Midbrain (tissue), 1 donor: ENCODE measurements at regions not wholly inside any gene's neighbourhood (a gene's known extent, or its start where the extent isn't known, plus 50 kb on each side); places are given as distances from the start of the nearest gene placed in this dataset.
"Not testable (repeated sequence)": the region's sequence is repeated elsewhere in the genome, so short reads cannot be mapped to it uniquely, and the experiment has no call there.

ENCODE experiments used
- DNase-seq: peaks from one replicate; lab custom pipeline; 2025; lab: John Stamatoyannopoulos, UW

DNA sequence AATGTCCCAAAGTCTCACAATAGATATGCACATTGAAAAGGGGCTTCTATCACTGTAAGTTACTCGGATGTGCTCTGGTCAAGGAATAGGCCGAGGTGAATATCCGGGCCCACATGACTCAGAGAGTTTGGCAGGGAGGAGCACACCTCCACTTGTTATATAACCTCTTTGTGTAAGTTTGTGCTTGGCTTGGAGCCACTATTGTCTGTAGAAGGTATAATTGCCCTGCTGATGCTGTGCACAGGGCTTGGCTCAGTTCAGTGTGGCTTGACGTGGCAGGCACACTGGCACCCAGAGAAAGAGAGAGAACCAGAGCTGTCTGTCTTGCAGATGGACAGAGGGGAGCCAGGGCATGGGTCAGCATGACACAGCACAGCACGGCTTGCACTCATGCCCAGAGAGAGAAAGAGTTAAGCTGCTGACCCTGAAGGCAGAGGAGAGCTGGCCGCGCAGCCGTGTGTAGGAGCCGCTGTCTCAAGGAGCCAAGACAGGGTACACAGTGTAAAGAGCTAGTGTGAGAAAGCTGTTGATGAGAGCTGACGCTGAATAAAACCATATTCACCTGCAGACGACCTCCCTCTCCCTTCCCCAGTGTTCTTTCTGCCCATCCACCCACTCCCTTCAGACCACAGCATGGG, 482.5 kb downstream of the C6orf118 start:
- DNase-seq, result peak; percentile 1

GRCh38 chr6:164825386-164825785, 484.0 kb downstream of the C6orf118 start:
- DNase-seq, result no peak

- no peak for DNase-seq
Measured at GRCh38 chr6:164817662-164818061, 491.7 kb downstream of the C6orf118 start.

- DNase-seq, result no peak
Measured at GRCh38 chr6:164812706-164813105, 496.7 kb downstream of the C6orf118 start.

DNA sequence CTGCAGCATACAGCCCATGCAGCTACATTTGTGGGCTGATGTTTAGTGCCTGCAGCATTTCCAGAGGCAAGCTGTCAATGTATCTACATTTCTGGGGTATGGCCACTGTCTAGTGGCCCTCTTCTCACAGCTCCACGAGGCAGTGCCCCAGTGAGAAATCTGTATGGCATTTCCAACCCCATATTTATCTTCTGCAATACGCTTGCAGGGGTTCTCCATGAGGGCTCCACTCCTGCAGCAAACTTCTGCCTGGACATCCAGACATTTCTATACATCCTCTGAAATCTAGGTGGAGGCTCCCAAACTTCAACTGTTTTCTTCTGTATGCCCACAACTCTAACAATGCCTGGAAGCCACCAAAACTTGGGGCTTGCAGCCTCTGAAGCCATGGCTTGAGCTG, 502.3 kb downstream of the C6orf118 start:
- DNase-seq, result no peak

- DNase-seq, result no peak
Measured at GRCh38 chr6:164795056-164795815, 514.2 kb downstream of the C6orf118 start.

- no peak for DNase-seq
Measured at GRCh38 chr6:164792666-164793065, 516.7 kb downstream of the C6orf118 start.

GRCh38 chr6:164791498-164791897, 517.9 kb downstream of the C6orf118 start:
- no peak for DNase-seq

DNA sequence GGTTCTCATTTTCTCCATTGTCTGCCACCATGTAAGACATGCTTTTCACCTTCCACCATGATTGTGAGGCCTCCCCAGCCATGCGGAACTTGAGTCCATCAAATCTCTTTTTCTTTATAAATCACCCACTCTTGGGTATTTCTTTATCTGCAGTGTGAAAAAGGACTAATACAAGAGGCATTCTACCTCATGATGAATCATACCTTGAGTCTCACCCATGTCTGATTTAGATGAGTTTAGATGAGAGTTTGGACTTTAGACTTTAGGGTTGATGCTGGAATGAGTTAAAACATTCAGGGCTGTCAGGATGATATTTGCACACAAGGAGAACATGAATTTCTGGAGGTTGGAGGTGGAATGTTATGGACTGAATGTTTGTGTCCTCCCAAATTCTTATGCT, 545.6 kb downstream of the C6orf118 start:
- no peak for DNase-seq

- DNase-seq, result no peak
Measured at GRCh38 chr6:164757451-164757850, 552.0 kb downstream of the C6orf118 start.

- DNase-seq, result no peak
Measured at GRCh38 chr6:164756723-164757122, 552.7 kb downstream of the C6orf118 start.

DNA sequence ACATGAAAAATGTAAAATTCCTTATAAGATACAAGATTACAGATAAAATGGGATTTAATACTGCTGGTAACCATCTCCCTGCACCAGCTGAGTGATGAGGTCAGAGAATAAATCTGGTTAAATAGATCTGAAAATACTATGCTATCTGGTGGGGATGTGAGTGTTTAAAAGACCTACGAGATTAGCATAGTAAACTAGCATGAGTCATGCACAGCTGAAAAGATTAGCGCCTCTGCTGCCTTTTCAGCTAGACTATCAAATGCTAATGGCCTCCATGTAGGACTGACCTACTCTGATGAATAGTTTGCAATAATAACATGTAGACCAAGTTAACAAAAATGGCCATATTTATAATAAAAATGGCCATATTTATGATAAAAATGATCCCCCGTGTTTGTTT, 553.3 kb downstream of the C6orf118 start:
- no peak for DNase-seq

DNA sequence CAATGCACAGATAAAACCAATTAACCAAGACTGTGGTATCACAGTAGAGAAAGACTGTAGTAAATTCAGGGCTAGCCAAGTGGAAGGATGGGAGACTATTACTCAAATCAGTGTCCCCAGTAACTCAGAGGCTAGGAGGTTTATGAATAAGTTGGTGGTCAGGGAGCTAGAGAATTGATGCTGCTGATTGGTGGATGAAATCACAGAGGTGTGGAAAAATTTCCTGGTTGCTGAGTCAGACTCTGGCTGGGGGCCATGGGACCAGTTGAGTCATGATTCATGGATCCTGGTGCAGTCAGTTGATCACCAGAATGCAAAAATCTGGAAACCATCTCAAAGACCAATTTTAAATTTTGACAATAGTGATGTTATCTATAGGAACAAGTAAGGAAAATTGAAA, 555.9 kb downstream of the C6orf118 start:
- no peak for DNase-seq

DNA sequence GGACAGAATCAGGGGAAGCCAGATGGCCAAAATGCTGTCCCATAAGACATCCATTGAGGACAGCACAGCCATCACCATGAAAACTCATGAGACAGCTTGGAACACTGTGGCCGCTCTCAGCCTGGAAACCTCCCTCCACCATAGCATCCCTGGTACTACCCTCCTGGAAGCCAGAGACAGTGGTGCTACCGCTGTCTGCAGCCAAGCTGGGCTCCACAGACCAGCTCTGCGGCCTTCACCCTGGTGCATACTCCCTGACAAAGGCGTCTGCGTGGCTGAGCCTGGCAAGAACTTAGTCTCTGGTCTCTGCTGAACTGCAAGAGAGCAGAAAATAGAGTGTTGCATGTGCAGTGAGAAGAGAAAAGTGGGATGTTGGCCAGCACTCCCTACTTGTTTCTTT, 558.0 kb downstream of the C6orf118 start:
- no peak for DNase-seq

DNA sequence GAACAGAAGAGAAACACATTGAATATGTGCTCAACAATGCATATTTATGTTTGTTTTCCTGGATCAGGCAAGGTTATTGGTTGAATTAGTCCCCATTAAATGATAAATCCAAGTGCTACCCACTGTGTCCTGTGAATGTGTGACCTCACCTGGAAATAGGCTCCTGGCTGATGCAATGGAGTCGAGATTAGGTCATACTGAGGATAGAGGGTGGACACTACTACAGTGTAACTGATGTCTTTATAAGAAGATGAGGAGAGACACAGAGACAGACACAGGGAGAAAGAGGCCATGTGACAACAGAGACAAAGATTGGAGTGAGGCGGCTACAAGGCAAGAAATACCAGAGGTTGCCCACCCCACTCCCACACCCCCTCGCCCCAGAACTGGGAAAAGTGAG, 559.3 kb downstream of the C6orf118 start:
- DNase-seq, result no peak

DNA sequence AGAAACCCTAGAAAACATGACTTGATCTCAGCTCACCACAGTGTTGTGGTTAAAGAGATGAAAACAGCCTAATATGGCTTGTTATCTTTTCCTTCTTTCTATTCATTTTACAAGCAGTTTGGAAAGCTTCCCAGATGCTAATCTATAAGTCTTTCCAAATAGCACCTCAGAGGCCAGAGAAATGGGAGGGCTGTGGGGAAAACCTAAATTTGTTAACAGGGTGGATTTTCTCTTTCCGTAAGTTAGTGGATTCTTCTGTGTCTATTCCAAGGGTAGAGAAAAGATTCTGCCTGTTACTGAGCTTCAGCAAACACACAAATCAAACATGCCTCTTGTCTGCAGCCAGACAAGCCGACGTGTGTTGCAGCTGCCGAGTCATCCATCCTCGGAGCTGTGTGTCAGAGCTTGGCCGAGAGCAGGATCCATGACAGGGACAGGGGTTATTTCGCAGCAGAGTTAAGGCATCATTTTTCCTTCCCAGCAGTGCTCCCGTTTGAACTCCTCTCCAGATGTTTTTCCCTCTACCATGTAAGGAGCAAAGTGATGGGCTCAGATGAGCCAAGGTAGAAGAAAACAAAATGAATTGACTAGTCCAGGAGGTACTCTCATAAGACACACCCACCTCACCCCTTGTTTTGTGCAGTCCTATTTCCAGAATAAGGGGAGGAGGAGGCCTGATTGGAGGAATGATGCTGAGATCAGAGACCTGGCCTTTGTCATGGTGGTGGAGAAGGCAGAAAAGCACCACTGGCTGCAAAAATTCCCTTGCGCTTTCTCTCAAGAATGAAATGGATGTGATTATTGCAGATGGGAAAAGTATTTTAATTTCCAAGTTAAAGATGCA, 560.0 kb downstream of the C6orf118 start:
- peak; percentile 39 for DNase-seq

- DNase-seq, result no peak
Measured at GRCh38 chr6:164744301-164744700, 565.1 kb downstream of the C6orf118 start.

DNA sequence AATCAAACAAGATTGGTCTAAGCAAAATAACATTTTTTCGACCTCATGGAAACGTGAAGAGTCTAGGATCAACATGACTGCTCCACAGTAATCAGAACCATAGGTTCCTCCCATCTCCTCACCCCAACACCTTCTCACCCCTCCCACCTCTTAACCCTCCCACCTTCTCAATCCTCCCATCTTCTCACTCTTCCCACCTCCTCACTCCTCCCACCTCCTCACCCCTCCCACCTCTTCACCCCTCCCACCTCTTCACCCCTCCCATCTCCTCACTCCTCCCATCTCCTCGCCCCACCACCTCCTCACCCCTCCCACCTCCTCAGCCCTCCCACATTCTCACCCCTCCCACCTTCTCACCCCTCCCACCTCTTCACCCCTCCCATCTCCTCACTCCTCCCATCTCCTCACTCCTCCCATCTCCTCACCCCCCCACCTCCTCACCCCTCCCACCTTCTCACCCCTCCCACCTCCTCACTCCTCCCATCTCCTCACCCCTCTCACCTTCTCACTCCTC, 567.4 kb downstream of the C6orf118 start:
- no peak for DNase-seq

GRCh38 chr6:164736090-164736489, 573.3 kb downstream of the C6orf118 start:
- DNase-seq, result not testable (repeated sequence)

DNA sequence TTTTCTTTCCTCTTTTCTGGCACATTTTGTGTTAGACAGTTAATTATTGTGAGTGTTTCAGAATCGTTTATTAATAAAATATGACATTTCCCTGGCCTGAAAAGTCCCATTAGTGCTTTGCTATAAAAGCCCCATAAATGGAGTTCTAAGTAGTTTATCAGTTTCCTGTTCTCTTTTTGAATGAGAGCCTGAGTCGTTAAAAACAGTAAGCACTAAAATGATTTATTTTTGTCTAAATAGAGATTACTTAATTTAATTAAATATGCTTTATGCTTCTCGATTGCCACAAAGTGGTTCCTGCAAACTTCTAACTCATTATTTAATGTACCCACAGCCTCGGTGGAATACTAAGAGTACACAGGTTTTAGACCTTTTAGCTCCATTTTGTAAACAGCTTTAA, 577.9 kb downstream of the C6orf118 start:
- no peak for DNase-seq

DNA sequence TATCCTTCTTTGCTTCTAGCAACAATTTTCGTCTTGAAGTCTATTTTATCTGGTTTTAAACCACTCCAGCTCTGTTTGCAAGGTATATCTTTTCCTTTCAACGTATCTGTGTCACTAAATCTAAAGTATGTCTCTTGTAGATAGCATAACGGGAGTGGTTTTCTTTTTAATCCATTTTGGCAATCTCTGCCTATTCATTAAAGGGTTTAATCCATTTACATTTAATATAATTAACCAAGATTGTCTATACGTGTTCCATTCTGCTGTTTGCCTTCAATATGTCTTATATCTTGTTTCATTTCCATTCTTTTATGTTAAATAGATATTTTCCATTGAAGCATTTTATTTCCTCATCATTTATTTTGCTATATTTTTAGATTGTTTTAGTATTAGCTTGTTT, 587.9 kb downstream of the C6orf118 start:
- DNase-seq, result no peak

GRCh38 chr6:164700497-164700896, 608.9 kb downstream of the C6orf118 start:
- DNase-seq, result no peak

DNA sequence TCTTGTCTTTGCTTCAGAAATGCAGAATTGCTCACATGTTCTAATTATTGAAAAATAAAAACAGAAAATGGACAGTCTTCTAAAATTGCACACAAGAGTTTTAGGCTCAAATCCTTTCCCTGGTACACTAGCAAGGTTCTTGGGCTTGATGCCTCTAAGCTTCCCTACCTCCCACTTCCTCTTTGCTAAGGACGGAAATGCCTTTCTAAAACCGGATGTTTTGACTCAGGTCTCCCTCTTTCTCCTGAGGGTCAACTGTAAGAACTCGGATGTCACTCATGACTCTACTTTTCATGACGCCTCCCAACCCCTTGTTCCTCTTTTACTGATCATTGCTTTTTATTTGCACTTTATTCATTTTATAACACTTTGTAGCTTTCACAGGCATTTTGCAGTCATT, 613.5 kb downstream of the C6orf118 start:
- no peak for DNase-seq
